22Rv1 (cell line): ENCODE measurements at regions not wholly inside any gene's neighbourhood (a gene's known extent, or its start where the extent isn't known, plus 50 kb on each side); places are given as distances from the start of the nearest gene placed in this dataset.

Experiments used
- ZFX ChIP-seq: fragments of 450-650 bp; IDR thresholded peaks from 2 replicates; pipeline ENCODE4 v1.6.1; 2017; ENCODE audit warnings: antibody characterized with exemption, borderline replicate concordance
- TF ChIP-seq, protein P1 (sequence below): fragments of 450-650 bp; IDR thresholded peaks from 2 replicates; pipeline ENCODE4 v1.5.1; 2017; ENCODE audit warnings: mild to moderate bottlenecking

DNA sequence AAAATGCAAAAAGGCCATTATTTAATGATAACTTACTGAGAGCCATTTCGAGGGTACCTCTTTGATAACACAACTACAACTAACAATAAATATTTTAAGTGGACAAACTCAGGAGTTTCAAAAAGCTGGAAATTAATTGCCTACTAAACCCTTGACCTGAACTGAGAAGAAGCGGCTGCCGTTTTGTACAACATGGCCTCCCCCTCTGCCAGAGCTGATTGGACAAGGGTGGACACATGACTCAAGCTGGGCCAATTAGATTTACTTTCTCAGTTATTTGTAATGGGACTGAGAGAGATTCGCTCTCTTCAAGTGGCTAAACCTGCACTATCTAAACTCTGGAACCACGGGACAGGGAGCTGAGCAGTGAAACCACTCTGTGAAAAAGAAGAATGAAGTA, 135.9 kb upstream of the SERPINE2 start:
- TF ChIP-seq, protein P1, sequence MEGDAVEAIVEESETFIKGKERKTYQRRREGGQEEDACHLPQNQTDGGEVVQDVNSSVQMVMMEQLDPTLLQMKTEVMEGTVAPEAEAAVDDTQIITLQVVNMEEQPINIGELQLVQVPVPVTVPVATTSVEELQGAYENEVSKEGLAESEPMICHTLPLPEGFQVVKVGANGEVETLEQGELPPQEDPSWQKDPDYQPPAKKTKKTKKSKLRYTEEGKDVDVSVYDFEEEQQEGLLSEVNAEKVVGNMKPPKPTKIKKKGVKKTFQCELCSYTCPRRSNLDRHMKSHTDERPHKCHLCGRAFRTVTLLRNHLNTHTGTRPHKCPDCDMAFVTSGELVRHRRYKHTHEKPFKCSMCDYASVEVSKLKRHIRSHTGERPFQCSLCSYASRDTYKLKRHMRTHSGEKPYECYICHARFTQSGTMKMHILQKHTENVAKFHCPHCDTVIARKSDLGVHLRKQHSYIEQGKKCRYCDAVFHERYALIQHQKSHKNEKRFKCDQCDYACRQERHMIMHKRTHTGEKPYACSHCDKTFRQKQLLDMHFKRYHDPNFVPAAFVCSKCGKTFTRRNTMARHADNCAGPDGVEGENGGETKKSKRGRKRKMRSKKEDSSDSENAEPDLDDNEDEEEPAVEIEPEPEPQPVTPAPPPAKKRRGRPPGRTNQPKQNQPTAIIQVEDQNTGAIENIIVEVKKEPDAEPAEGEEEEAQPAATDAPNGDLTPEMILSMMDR = no peak
- TF ChIP-seq ZFX = no peak
